RWPE2 (cell line): ENCODE measurements at regions not wholly inside any gene's neighbourhood (a gene's known extent, or its start where the extent isn't known, plus 50 kb on each side); places are given as distances from the start of the nearest gene placed in this dataset.
"Not testable (repeated sequence)": the region's sequence is repeated elsewhere in the genome, so short reads cannot be mapped to it uniquely, and the experiment has no call there.

ENCODE experiments used
- ATAC-seq: fragments of 200-7000 bp; cut with Tn5 transposase; 3 replicates; pipeline ENCODE4 v1.9.1; 2021; ENCODE audit warnings: low read depth
- DNase-seq: peaks from one replicate; pipeline ENCODE4 v3.0.0-alpha.2; 2020; ENCODE audit warnings: low spot score
- H3K27ac ChIP-seq: fragments of 450-650 bp; 2 replicates; pipeline ENCODE4 v1.5.1; 2017; ENCODE audit warnings: mild to moderate bottlenecking; ENCODE audit not compliant: poor library complexity, severe bottlenecking
- H3K27me3 ChIP-seq: fragments of 250-450 bp; sonication (Bioruptor Pico); 2 replicates; pipeline ENCODE4 v1.5.1; 2021; ENCODE audit warnings: mild to moderate bottlenecking, moderate library complexity; ENCODE audit not compliant: insufficient read depth, poor library complexity, severe bottlenecking
- H3K36me3 ChIP-seq: fragments of 250-450 bp; sonication (Bioruptor Pico); 2 replicates; pipeline ENCODE4 v1.5.1; 2020; ENCODE audit warnings: low read depth, mild to moderate bottlenecking, moderate library complexity
- H3K4me1 ChIP-seq: fragments of 250-450 bp; sonication (Bioruptor Pico); 2 replicates; pipeline ENCODE4 v1.5.1; 2021; ENCODE audit warnings: mild to moderate bottlenecking, moderate library complexity; ENCODE audit not compliant: insufficient read depth, poor library complexity, severe bottlenecking
- H3K4me3 ChIP-seq: fragments of 250-450 bp; sonication (Bioruptor Pico); 2 replicates; pipeline ENCODE4 v1.5.1; 2021; ENCODE audit warnings: mild to moderate bottlenecking, moderate library complexity; ENCODE audit not compliant: severe bottlenecking
- H3K9me3 ChIP-seq: fragments of 250-450 bp; sonication (Bioruptor Pico); 2 replicates; pipeline ENCODE4 v1.5.1; 2021; ENCODE audit warnings: mild to moderate bottlenecking, moderate library complexity; ENCODE audit not compliant: severe bottlenecking
- CTCF ChIP-seq: fragments of 450-650 bp; IDR thresholded peaks from one replicate; pipeline ENCODE4 v1.5.1; 2017; ENCODE audit warnings: mild to moderate bottlenecking, moderate library complexity; ENCODE audit not compliant: poor library complexity, severe bottlenecking

GRCh38 chr22:27075028-27075678 is 417.8 kb downstream of the MIAT start:
- TF ChIP-seq CTCF, result no peak
- H3K4me1 ChIP-seq, result no peaks in the 10 kb centered on the region
- H3K27ac ChIP-seq, result no peak overlapping the region
- ATAC-seq (no peak), DNase-seq (no peak)
- no peaks in the 10 kb centered on the region for H3K36me3 ChIP-seq
- no peaks in the 10 kb centered on the region for H3K9me3 ChIP-seq
- no peak overlapping the region for H3K4me3 ChIP-seq
- no peaks in the 10 kb centered on the region for H3K27me3 ChIP-seq

GRCh38 chr22:27075891-27076290 is 418.5 kb downstream of the MIAT start:
- no peaks in the 10 kb centered on the region for H3K9me3 ChIP-seq
- H3K4me1 ChIP-seq, result no peaks in the 10 kb centered on the region
- H3K36me3 ChIP-seq, result no peaks in the 10 kb centered on the region
- ATAC-seq, result no peak
- H3K27me3 ChIP-seq, result no peaks in the 10 kb centered on the region
- H3K27ac ChIP-seq, result no peak overlapping the region
- no peak for DNase-seq
- no peak for TF ChIP-seq CTCF
- no peak overlapping the region for H3K4me3 ChIP-seq

GRCh38 chr22:27078064-27078463 is 420.7 kb downstream of the MIAT start:
- H3K27me3 ChIP-seq, H3K4me1 ChIP-seq, ATAC-seq: not testable (repeated sequence)

GRCh38 chr22:27080036-27080578 is 422.7 kb downstream of the MIAT start:
- H3K36me3 ChIP-seq, result no peaks in the 10 kb centered on the region
- no peaks in the 10 kb centered on the region for H3K9me3 ChIP-seq
- no peak overlapping the region for H3K4me3 ChIP-seq
- H3K27me3 ChIP-seq, result peaks cover 6% of the 10 kb centered on the region
- ATAC-seq, result no peak
- no peaks in the 10 kb centered on the region for H3K4me1 ChIP-seq
- no peak overlapping the region for H3K27ac ChIP-seq
- DNase-seq, result no peak
- TF ChIP-seq CTCF, result no peak

More at GRCh38 chr22:27078064-27078463, 420.7 kb downstream of the MIAT start:
- DNase-seq, H3K4me3 ChIP-seq, H3K9me3 ChIP-seq, H3K27ac ChIP-seq, H3K36me3 ChIP-seq: not testable (repeated sequence)

- H3K27me3 ChIP-seq, result peaks cover 10% of the 10 kb centered on the region
- ATAC-seq (no peak), DNase-seq (no peak)
- no peak overlapping the region for H3K4me3 ChIP-seq
- no peaks in the 10 kb centered on the region for H3K9me3 ChIP-seq
- no peak overlapping the region for H3K27ac ChIP-seq
- no peak for TF ChIP-seq CTCF
- H3K36me3 ChIP-seq, result no peaks in the 10 kb centered on the region
- H3K4me1 ChIP-seq, result no peaks in the 10 kb centered on the region
These were observed 423.5 kb downstream of the MIAT start for GRCh38 chr22:27080863-27081262.
